ENCODE measurements at regions not wholly inside any gene's neighbourhood (a gene's known extent, or its start where the extent isn't known, plus 50 kb on each side); places are given as distances from the start of the nearest gene placed in this dataset.
"Not testable (repeated sequence)": the region's sequence is repeated elsewhere in the genome, so short reads cannot be mapped to it uniquely, and the experiment has no call there.

- Mint-ChIP-seq H3K4me3 (no peak overlapping the region), H3K4me1 (peaks cover 0 to 6% of the 10 kb centered on the region in 2 donors), H3K36me3 (peaks cover 36 to 40% of the 10 kb centered on the region in 2 donors), H3K27me3 (no peaks in the 10 kb centered on the region), H3K27ac (no peak overlapping the region), H3K9me3 (peaks cover 0 to 3% of the 10 kb centered on the region in 2 donors)
- no peak for ATAC-seq (replicated peaks)
- no peak for DNase-seq
Observed at GRCh38 chrX:74216421-74216820, 87.6 kb upstream of the ZCCHC13 start.

- peaks cover 0 to 3% of the 10 kb centered on the region in 2 donors for H3K9me3 Mint-ChIP-seq
- H3K4me3 Mint-ChIP-seq, result no peak overlapping the region
- ATAC-seq (replicated peaks) (no peak), DNase-seq (no peak)
- no peak overlapping the region for H3K27ac Mint-ChIP-seq
- H3K4me1 Mint-ChIP-seq, result no peaks in the 10 kb centered on the region
- peaks cover 26 to 44% of the 10 kb centered on the region in 2 donors for H3K36me3 Mint-ChIP-seq
- no peaks in the 10 kb centered on the region for H3K27me3 Mint-ChIP-seq
Observed at GRCh38 chrX:74211911-74212310, 92.1 kb upstream of the ZCCHC13 start.

GRCh38 chrX:74207539-74207938 lies 96.4 kb upstream of the ZCCHC13 start:
- H3K4me3 Mint-ChIP-seq, result no peak overlapping the region
- no peaks in the 10 kb centered on the region for H3K27me3 Mint-ChIP-seq
- H3K4me1 Mint-ChIP-seq, result no peaks in the 10 kb centered on the region
- no peak overlapping the region for H3K27ac Mint-ChIP-seq
- no peaks in the 10 kb centered on the region for H3K9me3 Mint-ChIP-seq
- ATAC-seq (replicated peaks) (no peak), DNase-seq (no peak)
- H3K36me3 Mint-ChIP-seq, result peaks cover 3 to 17% of the 10 kb centered on the region in 2 donors

GRCh38 chrX:74195605-74196004 lies 108.4 kb upstream of the ZCCHC13 start:
- ATAC-seq (replicated peaks), result no peak
- peaks cover 0 to 2% of the 10 kb centered on the region in 2 donors for H3K9me3 Mint-ChIP-seq
- H3K4me3 Mint-ChIP-seq, result no peak overlapping the region
- H3K36me3 Mint-ChIP-seq, result peaks cover 0 to 8% of the 10 kb centered on the region in 2 donors
- H3K4me1 Mint-ChIP-seq, result no peaks in the 10 kb centered on the region
- DNase-seq, result no peak
- H3K27me3 Mint-ChIP-seq, result peaks cover 0 to 11% of the 10 kb centered on the region in 2 donors
- no peak overlapping the region for H3K27ac Mint-ChIP-seq

GRCh38 chrX:74195120-74195519 lies 108.9 kb upstream of the ZCCHC13 start:
- no peak for DNase-seq
- Mint-ChIP-seq H3K36me3 (peaks cover 0 to 8% of the 10 kb centered on the region in 2 donors), H3K9me3 (peaks cover 0 to 2% of the 10 kb centered on the region in 2 donors), H3K27me3 (peaks cover 0 to 11% of the 10 kb centered on the region in 2 donors), H3K4me3 (no peak overlapping the region), H3K27ac (no peak overlapping the region), H3K4me1 (no peaks in the 10 kb centered on the region)
- ATAC-seq (replicated peaks), result no peak

- no peaks in the 10 kb centered on the region for H3K4me1 Mint-ChIP-seq
- H3K27ac Mint-ChIP-seq, result no peak overlapping the region
- H3K27me3 Mint-ChIP-seq, result no peaks in the 10 kb centered on the region
- no peaks in the 10 kb centered on the region for H3K9me3 Mint-ChIP-seq
- ATAC-seq (replicated peaks) (no peak), DNase-seq (no peak)
- no peaks in the 10 kb centered on the region for H3K36me3 Mint-ChIP-seq
- H3K4me3 Mint-ChIP-seq, result no peak overlapping the region
Observed at GRCh38 chrX:74187211-74187610, 116.8 kb upstream of the ZCCHC13 start.

- H3K27ac Mint-ChIP-seq; H3K4me3 Mint-ChIP-seq; ATAC-seq (replicated peaks); H3K9me3 Mint-ChIP-seq; H3K36me3 Mint-ChIP-seq; H3K4me1 Mint-ChIP-seq; H3K27me3 Mint-ChIP-seq; DNase-seq: not testable (repeated sequence)
Observed at GRCh38 chrX:74183047-74183446, 120.9 kb upstream of the ZCCHC13 start.

GRCh38 chrX:74181976-74182375 lies 122.0 kb upstream of the ZCCHC13 start:
- H3K27ac Mint-ChIP-seq; ATAC-seq (replicated peaks); DNase-seq; H3K36me3 Mint-ChIP-seq; H3K9me3 Mint-ChIP-seq; H3K4me1 Mint-ChIP-seq; H3K4me3 Mint-ChIP-seq; H3K27me3 Mint-ChIP-seq: not testable (repeated sequence)

- Mint-ChIP-seq H3K4me3 (no peak overlapping the region), H3K27ac (no peak overlapping the region)
- ATAC-seq (replicated peaks), result no peak
Observed at GRCh38 chrX:74180716-74181115, 123.3 kb upstream of the ZCCHC13 start.

GRCh38 chrX:74179990-74180389 lies 124.0 kb upstream of the ZCCHC13 start:
- Mint-ChIP-seq H3K36me3 (peaks cover 1 to 7% of the 10 kb centered on the region in 2 donors), H3K9me3 (no peaks in the 10 kb centered on the region), H3K27ac (no peak overlapping the region), H3K4me1 (no peaks in the 10 kb centered on the region), H3K27me3 (no peaks in the 10 kb centered on the region), H3K4me3 (no peak overlapping the region)
- ATAC-seq (replicated peaks) (no peak), DNase-seq (no peak)

More at GRCh38 chrX:74180716-74181115, 123.3 kb upstream of the ZCCHC13 start:
- Mint-ChIP-seq H3K27me3 (no peaks in the 10 kb centered on the region), H3K9me3 (no peaks in the 10 kb centered on the region), H3K4me1 (no peaks in the 10 kb centered on the region), H3K36me3 (peaks cover under 1 to 1% of the 10 kb centered on the region in 2 donors)
- DNase-seq, result no peak

- ATAC-seq (replicated peaks), result no peak
- H3K27me3 Mint-ChIP-seq, result no peaks in the 10 kb centered on the region
- H3K4me1 Mint-ChIP-seq, result no peaks in the 10 kb centered on the region
- H3K4me3 Mint-ChIP-seq, result no peak overlapping the region
- no peaks in the 10 kb centered on the region for H3K9me3 Mint-ChIP-seq
- DNase-seq, result no peak
- peaks cover 1 to 7% of the 10 kb centered on the region in 2 donors for H3K36me3 Mint-ChIP-seq
- no peak overlapping the region for H3K27ac Mint-ChIP-seq
Observed at GRCh38 chrX:74179499-74179898, 124.5 kb upstream of the ZCCHC13 start.

- Mint-ChIP-seq H3K9me3 (peaks cover 0 to 2% of the 10 kb centered on the region in 2 donors), H3K4me1 (no peaks in the 10 kb centered on the region), H3K27me3 (no peaks in the 10 kb centered on the region), H3K36me3 (peaks cover 1 to 7% of the 10 kb centered on the region in 2 donors), H3K27ac (no peak overlapping the region), H3K4me3 (no peak overlapping the region)
- ATAC-seq (replicated peaks) (no peak), DNase-seq (no peak)
Observed at GRCh38 chrX:74179071-74179470, 124.9 kb upstream of the ZCCHC13 start.

- DNase-seq (no peak), ATAC-seq (replicated peaks) (no peak)
- Mint-ChIP-seq H3K9me3 (peaks cover 0 to 2% of the 10 kb centered on the region in 2 donors), H3K4me3 (no peak overlapping the region), H3K4me1 (no peaks in the 10 kb centered on the region), H3K27ac (no peak overlapping the region), H3K36me3 (peaks cover 1 to 7% of the 10 kb centered on the region in 2 donors), H3K27me3 (no peaks in the 10 kb centered on the region)
Observed at GRCh38 chrX:74178536-74178935, 125.4 kb upstream of the ZCCHC13 start.

GRCh38 chrX:74171465-74171864 lies 132.5 kb upstream of the ZCCHC13 start:
- peaks cover 9 to 16% of the 10 kb centered on the region in 2 donors for H3K9me3 Mint-ChIP-seq
- no peaks in the 10 kb centered on the region for H3K4me1 Mint-ChIP-seq
- H3K27ac Mint-ChIP-seq, result no peak overlapping the region
- ATAC-seq (replicated peaks), result no peak
- peaks cover 13 to 34% of the 10 kb centered on the region in 2 donors for H3K36me3 Mint-ChIP-seq
- H3K27me3 Mint-ChIP-seq, result no peaks in the 10 kb centered on the region
- DNase-seq, result no peak
- no peak overlapping the region for H3K4me3 Mint-ChIP-seq

- no peak for ATAC-seq (replicated peaks)
- Mint-ChIP-seq H3K27me3 (no peaks in the 10 kb centered on the region), H3K9me3 (peaks cover 0 to 6% of the 10 kb centered on the region in 2 donors), H3K27ac (no peak overlapping the region), H3K4me3 (no peak overlapping the region), H3K36me3 (peaks cover 5 to 10% of the 10 kb centered on the region in 2 donors), H3K4me1 (no peaks in the 10 kb centered on the region)
- DNase-seq, result no peak
Observed at GRCh38 chrX:74162199-74162598, 141.8 kb upstream of the ZCCHC13 start.

- Mint-ChIP-seq H3K27me3 (no peaks in the 10 kb centered on the region), H3K4me1 (no peaks in the 10 kb centered on the region), H3K27ac (no peak overlapping the region), H3K36me3 (peaks cover 5 to 10% of the 10 kb centered on the region in 2 donors), H3K9me3 (peaks cover 0 to 6% of the 10 kb centered on the region in 2 donors), H3K4me3 (no peak overlapping the region)
- ATAC-seq (replicated peaks) (no peak), DNase-seq (no peak)
Observed at GRCh38 chrX:74160816-74161215, 143.2 kb upstream of the ZCCHC13 start.

Data from stimulated activated naive B cell treated with anti-CD40 and anti-IgM and Interleukin-4, amounts not matched to agents 10 μg/mL and 1 μg/mL and 100 μg/mL, for 72 hours (primary cell).